DMS 273 (cell line): ENCODE measurements at regions not wholly inside any gene's neighbourhood (a gene's known extent, or its start where the extent isn't known, plus 50 kb on each side); places are given as distances from the start of the nearest gene placed in this dataset.
"Not testable (repeated sequence)": the region's sequence is repeated elsewhere in the genome, so short reads cannot be mapped to it uniquely, and the experiment has no call there.

Experiments
- DNase-seq: peaks from one replicate; lab custom pipeline; 2025; ENCODE audit not compliant: unreplicated experiment; lab: John Stamatoyannopoulos, UW

- DNase-seq, result not testable (repeated sequence)
Measured at GRCh38 chr15:88965097-88965496, 51.9 kb upstream of the MFGE8 start.

- no peak for DNase-seq
Measured at GRCh38 chr15:88970232-88970631, 57.1 kb upstream of the MFGE8 start.

- DNase-seq, result no peak
Measured at GRCh38 chr15:88974392-88974791, 61.2 kb upstream of the MFGE8 start.

GRCh38 chr15:88975891-88976290 lies 62.7 kb upstream of the MFGE8 start:
- no peak for DNase-seq

- no peak for DNase-seq
Measured at GRCh38 chr15:88976656-88977055, 63.5 kb upstream of the MFGE8 start.

GRCh38 chr15:88979674-88980073 lies 66.5 kb upstream of the MFGE8 start:
- no peak for DNase-seq

GRCh38 chr15:88980498-88980897 lies 67.3 kb upstream of the MFGE8 start:
- DNase-seq, result no peak

GRCh38 chr15:88981244-88982215 lies 68.4 kb upstream of the MFGE8 start:
- no peak for DNase-seq

GRCh38 chr15:88982304-88982945 lies 69.2 kb upstream of the MFGE8 start:
- no peak for DNase-seq

GRCh38 chr15:88982946-88983342 lies 69.8 kb upstream of the MFGE8 start:
- no peak for DNase-seq

GRCh38 chr15:88983861-88984429 lies 70.8 kb upstream of the MFGE8 start:
- no peak for DNase-seq

- DNase-seq, result peak; percentile 2
Measured at GRCh38 chr15:88985547-88986393, 72.6 kb upstream of the MFGE8 start.

- no peak for DNase-seq
Measured at GRCh38 chr15:88986949-88987590, 73.9 kb upstream of the MFGE8 start.

GRCh38 chr15:88987591-88987933 lies 74.4 kb upstream of the MFGE8 start:
- no peak for DNase-seq

GRCh38 chr15:88987934-88988671 lies 74.9 kb upstream of the MFGE8 start:
- DNase-seq, result no peak

GRCh38 chr15:88989578-88989977 lies 76.4 kb upstream of the MFGE8 start:
- no peak for DNase-seq

- DNase-seq, result no peak
Measured at GRCh38 chr15:88990185-88990679, 77.1 kb upstream of the MFGE8 start.

GRCh38 chr15:88992216-88992615 lies 79.0 kb upstream of the MFGE8 start:
- no peak for DNase-seq

GRCh38 chr15:88992912-88993376 lies 79.8 kb upstream of the MFGE8 start:
- DNase-seq, result no peak

GRCh38 chr15:88993662-88994061 lies 80.5 kb upstream of the MFGE8 start:
- no peak for DNase-seq
